OCI-LY3 (cell line): ENCODE measurements at regions not wholly inside any gene's neighbourhood (a gene's known extent, or its start where the extent isn't known, plus 50 kb on each side); places are given as distances from the start of the nearest gene placed in this dataset.
"Not testable (repeated sequence)": the region's sequence is repeated elsewhere in the genome, so short reads cannot be mapped to it uniquely, and the experiment has no call there.

ENCODE experiments used
- H2AFZ ChIP-seq: fragments of 200-600, 300-600 bp; shearing (Covaris generic); 2 replicates; pipeline ENCODE4 v1.6.0; 2014; ENCODE audit warnings: antibody characterized with exemption, low read depth, low read length
- H3K27ac ChIP-seq: fragments of 200-600, 300-600 bp; sonication (generic); 2 replicates; pipeline ENCODE4 v1.5.1; 2014; ENCODE audit warnings: mild to moderate bottlenecking, low read length, moderate library complexity, mixed read lengths
- H3K27me3 ChIP-seq: fragments of 200-600, 300-600 bp; sonication (generic); 2 replicates; pipeline ENCODE4 v1.6.1; 2014; ENCODE audit warnings: low read depth, low read length, mixed read lengths
- H3K36me3 ChIP-seq: fragments of 200-600, 300-600 bp; sonication (generic); replicated peaks from 2 replicates; pipeline ENCODE3; 2014; ENCODE audit warnings: low read depth, low read length, mixed read lengths
- H3K4me1 ChIP-seq: fragments of 300-600, 200-600 bp; sonication (generic); 2 replicates; pipeline ENCODE4 v1.6.1; 2014; ENCODE audit warnings: low read length, mixed read lengths
- H3K4me2 ChIP-seq: fragments of 200-600, 300-600 bp; sonication (generic); 2 replicates; pipeline ENCODE4 v1.6.1; 2014; ENCODE audit warnings: low read length, mixed read lengths
- H3K4me3 ChIP-seq: fragments of 300-600, 200-600 bp; sonication (generic); 2 replicates; pipeline ENCODE4 v1.5.1; 2014; ENCODE audit warnings: antibody characterized with exemption, mild to moderate bottlenecking, low read length, moderate library complexity
- H3K79me2 ChIP-seq: fragments of 300-600, 200-600 bp; shearing (Covaris generic); 2 replicates; pipeline ENCODE4 v1.6.1; 2014; ENCODE audit warnings: mild to moderate bottlenecking, low read length, mixed read lengths
- H3K9ac ChIP-seq: fragments of 300-600, 200-600 bp; shearing (Covaris generic); 2 replicates; pipeline ENCODE4 v1.6.0; 2014; ENCODE audit warnings: mild to moderate bottlenecking, low read length, moderate library complexity
- H3K9me3 ChIP-seq: fragments of 200-600, 300-600 bp; shearing (Covaris generic); 2 replicates; pipeline ENCODE4 v1.6.1; 2014; ENCODE audit warnings: low read length, mixed read lengths; ENCODE audit not compliant: insufficient read depth
- H4K20me1 ChIP-seq: fragments of 200-600, 300-600 bp; sonication (generic); 2 replicates; pipeline ENCODE4 v1.6.1; 2016; ENCODE audit warnings: low read length, mixed read lengths; ENCODE audit not compliant: insufficient read depth
- CTCF ChIP-seq: fragments of 200-600, 300-600 bp; sonication (generic); IDR thresholded peaks from 2 replicates; pipeline ENCODE4 v1.5.1; 2014; ENCODE audit warnings: antibody characterized with exemption, low read length, low read depth
- EZH2phosphoT487 ChIP-seq: fragments of 200-600 bp; shearing (Covaris generic); IDR thresholded peaks from 2 replicates; pipeline ENCODE4 v1.6.1; 2018; ENCODE audit warnings: antibody characterized with exemption, mixed run types, low read depth

- H3K79me2 ChIP-seq: no peaks in the 10 kb centered on the region
- 0 out of 2 replicates have a peak, but pooled peaks cover 3% of the 10 kb centered on the region for H3K9me3 ChIP-seq
Measured at GRCh38 chr6:27016689-27017088, 230.8 kb upstream of the PRSS16 start.

DNA sequence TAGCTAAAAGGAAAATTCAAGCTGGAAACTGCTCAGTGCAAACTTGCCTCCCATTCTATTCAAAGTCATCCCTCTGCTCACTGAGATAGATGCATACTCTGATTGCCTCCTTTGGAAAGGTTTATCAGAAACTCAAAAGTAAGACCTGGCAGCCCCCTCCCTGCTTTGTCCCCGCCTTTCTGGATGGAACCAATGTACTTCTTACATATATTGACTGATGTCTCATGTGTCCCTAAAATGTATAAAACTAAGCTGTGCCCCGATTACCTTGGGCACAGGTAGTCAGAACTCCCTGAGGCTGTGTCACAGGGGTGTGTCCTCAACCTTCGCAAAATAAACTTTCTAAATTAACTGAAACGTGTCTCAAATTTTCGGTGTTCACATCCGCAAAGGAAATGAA lies 229.1 kb upstream of the PRSS16 start:
- not testable (repeated sequence) for H3K4me2 ChIP-seq, H3K9me3 ChIP-seq, H4K20me1 ChIP-seq, H3K27me3 ChIP-seq, H3K4me1 ChIP-seq, H3K9ac ChIP-seq, H3K79me2 ChIP-seq, H3K4me3 ChIP-seq, H2AFZ ChIP-seq, H3K27ac ChIP-seq, H3K36me3 ChIP-seq

More at GRCh38 chr6:27016689-27017088, 230.8 kb upstream of the PRSS16 start:
- H3K4me1 ChIP-seq: no peaks in the 10 kb centered on the region
- H3K27ac ChIP-seq: no peak overlapping the region
- H3K36me3 ChIP-seq: no peaks in the 10 kb centered on the region
- H3K4me3 ChIP-seq: no peak overlapping the region
- no peak overlapping the region for H3K9ac ChIP-seq
- H4K20me1 ChIP-seq: no peaks in the 10 kb centered on the region
- H3K27me3 ChIP-seq: no peaks in the 10 kb centered on the region
- TF ChIP-seq CTCF: no peak
- no peak for TF ChIP-seq EZH2phosphoT487
- H2AFZ ChIP-seq: no peak overlapping the region
- no peak overlapping the region for H3K4me2 ChIP-seq

GRCh38 chr6:27019651-27020552 lies 227.6 kb upstream of the PRSS16 start:
- no peak for TF ChIP-seq CTCF
- no peak for TF ChIP-seq EZH2phosphoT487
- Histone ChIP-seq H2AFZ (no peak overlapping the region), H3K4me3 (no peak overlapping the region), H4K20me1 (no peaks in the 10 kb centered on the region), H3K27ac (no peak overlapping the region), H3K79me2 (no peaks in the 10 kb centered on the region), H3K27me3 (no peaks in the 10 kb centered on the region), H3K36me3 (no peaks in the 10 kb centered on the region), H3K9ac (no peak overlapping the region), H3K4me2 (no peak overlapping the region), H3K9me3 (0 out of 2 replicates have a peak, but pooled peaks cover 3% of the 10 kb centered on the region), H3K4me1 (no peaks in the 10 kb centered on the region)

GRCh38 chr6:27020553-27020880 lies 227.0 kb upstream of the PRSS16 start:
- Histone ChIP-seq H3K9ac (no peak overlapping the region), H2AFZ (no peak overlapping the region)

More at GRCh38 chr6:27020553-27020880, 227.0 kb upstream of the PRSS16 start:
- Histone ChIP-seq H3K4me1 (no peaks in the 10 kb centered on the region), H4K20me1 (no peaks in the 10 kb centered on the region), H3K79me2 (no peaks in the 10 kb centered on the region), H3K4me3 (no peak overlapping the region), H3K4me2 (no peak overlapping the region), H3K36me3 (no peaks in the 10 kb centered on the region), H3K27ac (no peak overlapping the region), H3K9me3 (0 out of 2 replicates have a peak, but pooled peaks cover 3% of the 10 kb centered on the region), H3K27me3 (no peaks in the 10 kb centered on the region)
- TF ChIP-seq EZH2phosphoT487 (no peak), CTCF (no peak)
